ENCODE measurements at regions not wholly inside any gene's neighbourhood (a gene's known extent, or its start where the extent isn't known, plus 50 kb on each side); places are given as distances from the start of the nearest gene placed in this dataset.

GRCh38 chr10:64379898-64380297 lies 858.7 kb downstream of the REEP3 start (continued):
- no peak for TF ChIP-seq REST (tag by site-specific recombination; IDR thresholded peaks at IDR 0.05)
- TF ChIP-seq ZBTB6 (tag by site-specific recombination; IDR thresholded peaks at IDR 0.05), result no peak
- TF ChIP-seq KLF9 (tag by site-specific recombination; IDR thresholded peaks at IDR 0.05; ENCODE audit: low read depth), result no peak
- no peak for TF ChIP-seq SP2 (tag by site-specific recombination; IDR thresholded peaks at IDR 0.05)
- TF ChIP-seq ZBTB17 (tag by site-specific recombination; IDR thresholded peaks at IDR 0.05), result no peak

GRCh38 chr10:64385355-64385754 lies 864.2 kb downstream of the REEP3 start:
- H3K4me3 ChIP-seq (ENCODE audit: low read depth, low read length), result no peak overlapping the region
- POLR2A ChIA-PET, result no interaction called here
- H3K9me3 ChIP-seq (ENCODE audit: control insufficient read depth, insufficient read depth, low read depth, low read length), result no peaks in the 10 kb centered on the region
- no peaks in the 10 kb centered on the region for H3K4me1 ChIP-seq (ENCODE audit: control insufficient read depth, insufficient read depth, low read length)
- H3K27ac ChIP-seq (ENCODE audit: extremely low read depth, low read depth, low read length), result no peak overlapping the region
- CTCF ChIA-PET, result no interaction called here
- no peak for TF ChIP-seq ZFP69B (tag by site-specific recombination; IDR thresholded peaks at IDR 0.05)
- TF ChIP-seq ZNF600 (tag by site-specific recombination; IDR thresholded peaks at IDR 0.05), result no peak
- TF ChIP-seq AEBP2 (tag by site-specific recombination; IDR thresholded peaks at IDR 0.05; ENCODE audit: borderline replicate concordance), result no peak
- no peak for TF ChIP-seq ZNF792 (tag by site-specific recombination; IDR thresholded peaks at IDR 0.05)
- TF ChIP-seq ZNF510 (tag by site-specific recombination; IDR thresholded peaks at IDR 0.05; ENCODE audit: insufficient replicate concordance), result no peak
- no peak for TF ChIP-seq ZNF660 (tag by site-specific recombination; IDR thresholded peaks at IDR 0.05)
- TF ChIP-seq ZNF555 (tag by site-specific recombination; conservative IDR thresholded peaks at IDR 0.05), result no peak
- H3K36me3 ChIP-seq (ENCODE audit: control insufficient read depth in 2 of 2, insufficient read depth in 1 of 2, low read length in 2 of 2), result no peaks in the 10 kb centered on the region

GRCh38 chr10:64394744-64395143 lies 873.5 kb downstream of the REEP3 start:
- no peaks in the 10 kb centered on the region for H3K4me1 ChIP-seq (ENCODE audit: control insufficient read depth, insufficient read depth, low read length)
- H3K27ac ChIP-seq (ENCODE audit: extremely low read depth, low read depth, low read length), result no peak overlapping the region
- TF ChIP-seq ZNF768 (tag by site-specific recombination; IDR thresholded peaks at IDR 0.05) (no peak), ZNF837 (tag by site-specific recombination; IDR thresholded peaks at IDR 0.05) (no peak), SALL2 (tag by site-specific recombination; IDR thresholded peaks at IDR 0.05; ENCODE audit: borderline replicate concordance) (no peak)
- ChIA-PET CTCF (no interaction called here), POLR2A (no interaction called here)
- no peaks in the 10 kb centered on the region for H3K36me3 ChIP-seq (ENCODE audit: control insufficient read depth in 2 of 2, insufficient read depth in 1 of 2, low read length in 2 of 2)
- no peaks in the 10 kb centered on the region for H3K9me3 ChIP-seq (ENCODE audit: control insufficient read depth, insufficient read depth, low read depth, low read length)
- H3K4me3 ChIP-seq (ENCODE audit: low read depth, low read length), result no peak overlapping the region
